Psoas muscle (tissue), 7 donors: ENCODE measurements at regions not wholly inside any gene's neighbourhood (a gene's known extent, or its start where the extent isn't known, plus 50 kb on each side); places are given as distances from the start of the nearest gene placed in this dataset.

ENCODE experiments used
- ATAC-seq, 4 donors: fragments of 200-7000 bp; cut with Tn5 transposase; one replicate each; pipeline ENCODE4 v1.9.1; 2020; ENCODE audit warnings: moderate library complexity in 3 of 4, mild to moderate bottlenecking in 2 of 4
- DNase-seq, 2 donors: peaks; one replicate each; pipeline ENCODE4 v3.0.0-alpha.2; 2020
- H3K27ac ChIP-seq: fragments of 200-600 bp; one replicate; pipeline ENCODE4 v1.8.0; 2022
- H3K27me3 ChIP-seq, 3 donors: fragments of 200-600 bp in 1 of 3; one replicate each; pipeline versions ENCODE4 v1.6.1 to v1.8.0; 2013 to 2022; ENCODE audit warnings: low read length in 2 of 3, mild to moderate bottlenecking in 2 of 3, moderate library complexity in 1 of 3; ENCODE audit not compliant: insufficient read depth in 3 of 3
- H3K36me3 ChIP-seq, 2 donors: fragments of 200-600 bp in 1 of 2; one replicate each; pipeline versions ENCODE4 v1.6.1 to v1.8.0; 2013 to 2022; ENCODE audit warnings: low read depth in 1 of 2, mild to moderate bottlenecking in 1 of 2, moderate library complexity in 1 of 2; ENCODE audit not compliant: insufficient read depth in 1 of 2
- H3K4me1 ChIP-seq: fragments of 200-600 bp; one replicate; pipeline ENCODE4 v1.8.0; 2022
- H3K4me3 ChIP-seq: fragments of 200-600 bp; one replicate; pipeline ENCODE4 v1.8.0; 2022; ENCODE audit warnings: mild to moderate bottlenecking
- H3K9me3 ChIP-seq: fragments of 200-600 bp; one replicate; pipeline ENCODE4 v1.8.0; 2022
- CTCF ChIP-seq: fragments of 200-600 bp; IDR thresholded peaks from one replicate; pipeline ENCODE4 v1.8.0; 2022; ENCODE audit warnings: antibody characterized with exemption
- WGBS, 3 donors: extraction: QIAGEN DNeasy Blood & Tissue Kit; methylation state at CpG; one replicate each; pipeline versions ENCODE4 v1.1.6 to v1.1.7; 2013; 5-methylcytosine and 5-hydroxymethylcytosine counted together
- intact Hi-C, 2 donors: fragments of 100-400 bp; cut with DNase I; formaldehyde crosslinking; loops; one replicate each; pipeline versions ENCODE4 v1.11.0 to v1.14.2; 2022
- donor health status: healthy with polysubstance abuse.
- donor health status: DM: no; HTN: no; CAD: no; lungs with moderate emphysema.
- donor health status: Bipolar disorder and iron deficiency.
- donor health status: healthy.
- donor health status: DM: yes; HTN: yes; CAD: no.
- donor health status: DM: no; HTN: no; CAD: no.
- donor health status: DM: yes; HTN: yes; CAD: no.

- Histone ChIP-seq H3K9me3 (no peaks in the 10 kb centered on the region), H3K36me3 (no peaks in the 10 kb centered on the region), H3K27ac (no peak overlapping the region), H3K27me3 (no peaks in the 10 kb centered on the region), H3K4me1 (no peaks in the 10 kb centered on the region), H3K4me3 (no peak overlapping the region)
- no peak for TF ChIP-seq CTCF
- intact Hi-C loops = no loop called here
- DNase-seq (no peak), ATAC-seq (no peak)
- WGBS, 3 donors = 69 to 81% (median 71%) methylated on average over 1 of the region's 1 CpG
Observed at GRCh38 chr3:182220471-182220870, 508.7 kb downstream of the SOX2 start.

GRCh38 chr3:182226995-182227394, 515.3 kb downstream of the SOX2 start:
- intact Hi-C loops = no loop called here
- no peak overlapping the region for H3K27ac ChIP-seq
- no peaks in the 10 kb centered on the region for H3K36me3 ChIP-seq
- DNase-seq (no peak), ATAC-seq (no peak)
- no peak overlapping the region for H3K4me3 ChIP-seq
- TF ChIP-seq CTCF = no peak
- no peaks in the 10 kb centered on the region for H3K4me1 ChIP-seq
- no peaks in the 10 kb centered on the region for H3K9me3 ChIP-seq
- WGBS, 3 donors = 52 to 58% (median 54%) methylated on average over 4 of the region's 4 CpGs
- H3K27me3 ChIP-seq = no peaks in the 10 kb centered on the region

GRCh38 chr3:182233405-182233804, 521.7 kb downstream of the SOX2 start:
- ATAC-seq = no peak

GRCh38 chr3:182233957-182234356, 522.2 kb downstream of the SOX2 start:
- DNase-seq = no peak
- ATAC-seq = no peak
- no peak for TF ChIP-seq CTCF
- no peak overlapping the region for H3K4me3 ChIP-seq
- H3K36me3 ChIP-seq = no peaks in the 10 kb centered on the region
- no peaks in the 10 kb centered on the region for H3K4me1 ChIP-seq
- 51 to 62% (median 56%) methylated on average over 3 of the region's 3 CpGs for WGBS, 3 donors
- intact Hi-C loops = no loop called here
- H3K27ac ChIP-seq = no peak overlapping the region
- H3K9me3 ChIP-seq = no peaks in the 10 kb centered on the region
- no peaks in the 10 kb centered on the region for H3K27me3 ChIP-seq

More at GRCh38 chr3:182233405-182233804, 521.7 kb downstream of the SOX2 start:
- H3K36me3 ChIP-seq = no peaks in the 10 kb centered on the region
- WGBS, 3 donors = 93 to 100% (median 100%) methylated on average over 1 of the region's 1 CpG
- TF ChIP-seq CTCF = no peak
- intact Hi-C loops = no loop called here
- H3K27me3 ChIP-seq = no peaks in the 10 kb centered on the region
- no peak for DNase-seq
- H3K9me3 ChIP-seq = no peaks in the 10 kb centered on the region
- no peak overlapping the region for H3K27ac ChIP-seq
- H3K4me1 ChIP-seq = no peaks in the 10 kb centered on the region
- no peak overlapping the region for H3K4me3 ChIP-seq

- no peaks in the 10 kb centered on the region for H3K27me3 ChIP-seq
- WGBS, 3 donors = 38 to 75% (median 63%) methylated on average over 2 of the region's 2 CpGs
Observed at GRCh38 chr3:182234881-182235280, 523.2 kb downstream of the SOX2 start.

More at GRCh38 chr3:182234881-182235280, 523.2 kb downstream of the SOX2 start:
- intact Hi-C loops = no loop called here
- Histone ChIP-seq H3K9me3 (no peaks in the 10 kb centered on the region), H3K36me3 (no peaks in the 10 kb centered on the region), H3K4me3 (no peak overlapping the region), H3K4me1 (no peaks in the 10 kb centered on the region), H3K27ac (no peak overlapping the region)
- no peak for TF ChIP-seq CTCF
- no peak for ATAC-seq
- DNase-seq = no peak
